GM18499 (cell line): ENCODE measurements at regions not wholly inside any gene's neighbourhood (a gene's known extent, or its start where the extent isn't known, plus 50 kb on each side); places are given as distances from the start of the nearest gene placed in this dataset.
"Not testable (repeated sequence)": the region's sequence is repeated elsewhere in the genome, so short reads cannot be mapped to it uniquely, and the experiment has no call there.

Source experiments
- ATAC-seq: cut with Tn5 transposase; IDR thresholded peaks from one replicate; pipeline ENCODE4 v1.9.1; 2021; ENCODE audit warnings: moderate number of reproducible peaks; ENCODE audit not compliant: insufficient read depth, unreplicated experiment

- ATAC-seq, result no peak
These were observed 229.6 kb upstream of the ZNF217 start for GRCh38 chr20:53823121-53823764.

GRCh38 chr20:53822534-53822933, 228.9 kb upstream of the ZNF217 start:
- no peak for ATAC-seq

GRCh38 chr20:53819973-53820451, 226.4 kb upstream of the ZNF217 start:
- no peak for ATAC-seq

GRCh38 chr20:53818457-53819177, 225.0 kb upstream of the ZNF217 start:
- ATAC-seq, result no peak

- not testable (repeated sequence) for ATAC-seq
These were observed 223.9 kb upstream of the ZNF217 start for GRCh38 chr20:53817513-53817912.

GRCh38 chr20:53816872-53817398, 223.3 kb upstream of the ZNF217 start:
- ATAC-seq, result no peak

- no peak for ATAC-seq
These were observed 221.9 kb upstream of the ZNF217 start for GRCh38 chr20:53815509-53815908.

GRCh38 chr20:53814060-53814459, 220.4 kb upstream of the ZNF217 start:
- no peak for ATAC-seq

- no peak for ATAC-seq
These were observed 220.0 kb upstream of the ZNF217 start for GRCh38 chr20:53813636-53814035.

GRCh38 chr20:53811577-53811976, 217.9 kb upstream of the ZNF217 start:
- ATAC-seq, result no peak

- no peak for ATAC-seq
These were observed 217.2 kb upstream of the ZNF217 start for GRCh38 chr20:53810661-53811355.

GRCh38 chr20:53809728-53810365, 216.2 kb upstream of the ZNF217 start:
- no peak for ATAC-seq

GRCh38 chr20:53809217-53809616, 215.6 kb upstream of the ZNF217 start:
- no peak for ATAC-seq

- ATAC-seq, result no peak
These were observed 215.1 kb upstream of the ZNF217 start for GRCh38 chr20:53808733-53809132.

- not testable (repeated sequence) for ATAC-seq
These were observed 214.7 kb upstream of the ZNF217 start for GRCh38 chr20:53808302-53808701.

GRCh38 chr20:53806683-53807401, 213.2 kb upstream of the ZNF217 start:
- ATAC-seq, result no peak

GRCh38 chr20:53805895-53806384, 212.3 kb upstream of the ZNF217 start:
- no peak for ATAC-seq

- ATAC-seq, result no peak
These were observed 211.6 kb upstream of the ZNF217 start for GRCh38 chr20:53804920-53805894.

- not testable (repeated sequence) for ATAC-seq
These were observed 210.7 kb upstream of the ZNF217 start for GRCh38 chr20:53804308-53804707.
